ENCODE measurements at regions not wholly inside any gene's neighbourhood (a gene's known extent, or its start where the extent isn't known, plus 50 kb on each side); places are given as distances from the start of the nearest gene placed in this dataset.

- H3K9me2 ChIP-seq (ENCODE audit: insufficient read depth, low read length): no peaks in the 10 kb centered on the region
- TF ChIP-seq EP300 (conservative IDR thresholded peaks at IDR 0.05; ENCODE audit: poor library complexity, severe bottlenecking) (no peak), TAF1 (IDR thresholded peaks at IDR 0.05; ENCODE audit: low read depth) (no peak), EZH2 (IDR thresholded peaks at IDR 0.05; ENCODE audit: borderline replicate concordance, insufficient read depth, low read length, poor library complexity, severe bottlenecking) (no peak)
- no peak overlapping the region for H2AFZ ChIP-seq (ENCODE audit: low read depth, low read length)
Measured at GRCh38 chr1:220430059-220430458, 97.9 kb upstream of the MARK1 start.

DNA sequence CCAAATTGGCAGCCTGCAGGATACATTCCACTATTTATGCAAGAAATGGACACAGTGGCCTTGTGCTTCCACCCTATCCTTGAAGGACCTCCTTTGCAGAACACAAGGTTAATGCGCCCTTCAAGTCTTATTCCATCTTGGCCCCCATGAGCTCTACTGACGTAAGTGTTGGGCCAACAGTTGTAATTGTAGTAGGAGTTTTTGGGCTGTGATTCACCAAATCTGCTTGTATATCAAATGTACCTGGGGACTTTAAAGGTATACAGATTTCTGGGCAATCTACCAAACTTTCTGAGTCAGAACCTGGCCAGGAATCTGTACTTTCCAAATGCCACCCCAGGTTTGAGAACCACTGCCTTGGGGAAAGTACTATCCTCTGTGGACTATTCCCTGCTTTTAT is 100.9 kb upstream of the MARK1 start:
- Histone ChIP-seq H2AFZ (ENCODE audit: low read depth, low read length) (no peak overlapping the region), H3K9me2 (ENCODE audit: insufficient read depth, low read length) (no peaks in the 10 kb centered on the region), H3F3A (ENCODE audit: insufficient read depth, low read length, poor library complexity, severe bottlenecking) (no peaks in the 10 kb centered on the region), H3K36me3 (ENCODE audit: insufficient read depth, low read length) (no peaks in the 10 kb centered on the region), H3K27ac (ENCODE audit: low read length) (no peak overlapping the region), H3K4me2 (ENCODE audit: low read length) (no peak overlapping the region), H3K79me2 (replicated peaks; ENCODE audit: insufficient read depth, low read length) (no peaks in the 10 kb centered on the region), H3K4me3 (ENCODE audit: low read length) (no peak overlapping the region), H4K20me1 (ENCODE audit: insufficient read depth) (no peaks in the 10 kb centered on the region), H3K9me3 (ENCODE audit: low read length) (no peaks in the 10 kb centered on the region), H3K27me3 (ENCODE audit: insufficient read depth, low read depth, low read length) (no peaks in the 10 kb centered on the region), H3K9ac (ENCODE audit: low read length) (no peak overlapping the region)
- no peak for TF ChIP-seq POLR2AphosphoS5 (IDR thresholded peaks at IDR 0.05)

More at GRCh38 chr1:220430059-220430458, 97.9 kb upstream of the MARK1 start:
- H3K9me3 ChIP-seq (ENCODE audit: low read length): no peaks in the 10 kb centered on the region
- H3K36me3 ChIP-seq (ENCODE audit: insufficient read depth, low read length): no peaks in the 10 kb centered on the region
- no peak overlapping the region for H3K4me3 ChIP-seq (ENCODE audit: low read length)
- H3K4me2 ChIP-seq (ENCODE audit: low read length): no peak overlapping the region
- no peaks in the 10 kb centered on the region for H3K27me3 ChIP-seq (ENCODE audit: insufficient read depth, low read depth, low read length)
- H3K27ac ChIP-seq (ENCODE audit: low read length): no peak overlapping the region
- no peaks in the 10 kb centered on the region for H3F3A ChIP-seq (ENCODE audit: insufficient read depth, low read length, poor library complexity, severe bottlenecking)
- no peaks in the 10 kb centered on the region for H3K79me2 ChIP-seq (replicated peaks; ENCODE audit: insufficient read depth, low read length)
- H4K20me1 ChIP-seq (ENCODE audit: insufficient read depth): no peaks in the 10 kb centered on the region
- no peak overlapping the region for H3K9ac ChIP-seq (ENCODE audit: low read length)

DNA sequence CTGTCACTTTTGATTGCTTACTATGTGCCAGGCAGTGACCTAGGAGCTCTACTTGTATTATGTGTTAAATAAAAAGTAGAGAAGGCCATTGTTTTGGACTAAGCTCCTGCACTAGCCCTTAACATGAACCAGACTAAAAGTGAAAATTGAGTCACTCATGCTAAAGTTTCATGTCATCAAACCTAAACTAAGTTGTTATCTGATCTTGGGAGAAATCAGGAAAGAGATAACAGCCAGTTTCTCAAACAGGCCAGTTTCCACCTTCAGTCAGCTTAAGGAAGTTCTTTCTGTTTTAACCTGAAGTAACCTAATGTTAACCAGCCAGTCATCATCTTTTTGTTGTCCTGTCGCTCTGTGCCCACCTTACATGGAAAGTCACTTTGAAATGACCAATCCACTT is 102.1 kb upstream of the MARK1 start:
- no peaks in the 10 kb centered on the region for H3K9me3 ChIP-seq (ENCODE audit: low read length)
- no peaks in the 10 kb centered on the region for H3K36me3 ChIP-seq (ENCODE audit: insufficient read depth, low read length)
- H3K9ac ChIP-seq (ENCODE audit: low read length): no peak overlapping the region
- no peaks in the 10 kb centered on the region for H3K9me2 ChIP-seq (ENCODE audit: insufficient read depth, low read length)
- H3K4me2 ChIP-seq (ENCODE audit: low read length): no peak overlapping the region
- no peak overlapping the region for H2AFZ ChIP-seq (ENCODE audit: low read depth, low read length)
- TF ChIP-seq EZH2 (IDR thresholded peaks at IDR 0.05; ENCODE audit: borderline replicate concordance, insufficient read depth, low read length, poor library complexity, severe bottlenecking): no peak
- no peak for TF ChIP-seq MXI1 (conservative IDR thresholded peaks at IDR 0.05; ENCODE audit: poor library complexity, severe bottlenecking)
- no peaks in the 10 kb centered on the region for H3K27me3 ChIP-seq (ENCODE audit: insufficient read depth, low read depth, low read length)
- no peak overlapping the region for H3K27ac ChIP-seq (ENCODE audit: low read length)
- H3K79me2 ChIP-seq (replicated peaks; ENCODE audit: insufficient read depth, low read length): no peaks in the 10 kb centered on the region
- no peaks in the 10 kb centered on the region for H4K20me1 ChIP-seq (ENCODE audit: insufficient read depth)
- H3K4me3 ChIP-seq (ENCODE audit: low read length): no peak overlapping the region
- H3F3A ChIP-seq (ENCODE audit: insufficient read depth, low read length, poor library complexity, severe bottlenecking): no peaks in the 10 kb centered on the region

DNA sequence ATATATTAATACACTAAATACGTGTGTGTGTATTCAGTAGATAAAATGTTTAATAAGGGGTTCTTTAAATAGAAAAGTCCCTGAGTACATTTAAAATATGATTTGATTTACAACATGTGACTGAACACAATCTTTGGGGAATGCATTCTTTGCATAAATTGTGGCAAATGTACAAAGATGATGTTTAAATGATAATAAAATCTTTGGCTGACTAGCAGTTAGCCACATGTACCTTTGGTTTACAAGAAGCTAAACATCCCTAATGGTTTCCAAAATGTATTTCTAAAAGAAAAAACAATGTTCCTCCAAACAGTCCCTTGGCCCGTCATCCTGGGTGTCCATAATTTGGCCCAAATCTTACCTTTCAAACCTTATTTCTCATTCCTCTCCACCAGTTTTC is 106.4 kb upstream of the MARK1 start:
- Histone ChIP-seq H3F3A (ENCODE audit: insufficient read depth, low read length, poor library complexity, severe bottlenecking) (no peaks in the 10 kb centered on the region), H3K4me3 (ENCODE audit: low read length) (no peak overlapping the region), H2AFZ (ENCODE audit: low read depth, low read length) (no peak overlapping the region), H3K36me3 (ENCODE audit: insufficient read depth, low read length) (no peaks in the 10 kb centered on the region), H3K27ac (ENCODE audit: low read length) (no peak overlapping the region), H3K9me2 (ENCODE audit: insufficient read depth, low read length) (no peaks in the 10 kb centered on the region), H3K4me2 (ENCODE audit: low read length) (no peak overlapping the region), H4K20me1 (ENCODE audit: insufficient read depth) (no peaks in the 10 kb centered on the region), H3K9ac (ENCODE audit: low read length) (no peak overlapping the region), H3K9me3 (ENCODE audit: low read length) (no peaks in the 10 kb centered on the region), H3K27me3 (ENCODE audit: insufficient read depth, low read depth, low read length) (no peaks in the 10 kb centered on the region), H3K79me2 (replicated peaks; ENCODE audit: insufficient read depth, low read length) (no peaks in the 10 kb centered on the region)
- no peak for TF ChIP-seq REST (IDR thresholded peaks at IDR 0.05; ENCODE audit: borderline replicate concordance)
- no peak for TF ChIP-seq MXI1 (conservative IDR thresholded peaks at IDR 0.05; ENCODE audit: poor library complexity, severe bottlenecking)
- no peak for TF ChIP-seq TAF1 (IDR thresholded peaks at IDR 0.05; ENCODE audit: low read depth)
